ENCODE measurements at regions not wholly inside any gene's neighbourhood (a gene's known extent, or its start where the extent isn't known, plus 50 kb on each side); places are given as distances from the start of the nearest gene placed in this dataset.

- no peak for TF ChIP-seq CTCF (IDR thresholded peaks at IDR 0.05)
- no peak for TF ChIP-seq POLR2AphosphoS5 (IDR thresholded peaks at IDR 0.05)
- TF ChIP-seq POLR2A (IDR thresholded peaks at IDR 0.05) = no peak
These were observed 50.8 kb upstream of the FANCL start for GRCh38 chr2:58291726-58292438.
